ENCODE measurements at regions not wholly inside any gene's neighbourhood (a gene's known extent, or its start where the extent isn't known, plus 50 kb on each side); places are given as distances from the start of the nearest gene placed in this dataset.

DNA sequence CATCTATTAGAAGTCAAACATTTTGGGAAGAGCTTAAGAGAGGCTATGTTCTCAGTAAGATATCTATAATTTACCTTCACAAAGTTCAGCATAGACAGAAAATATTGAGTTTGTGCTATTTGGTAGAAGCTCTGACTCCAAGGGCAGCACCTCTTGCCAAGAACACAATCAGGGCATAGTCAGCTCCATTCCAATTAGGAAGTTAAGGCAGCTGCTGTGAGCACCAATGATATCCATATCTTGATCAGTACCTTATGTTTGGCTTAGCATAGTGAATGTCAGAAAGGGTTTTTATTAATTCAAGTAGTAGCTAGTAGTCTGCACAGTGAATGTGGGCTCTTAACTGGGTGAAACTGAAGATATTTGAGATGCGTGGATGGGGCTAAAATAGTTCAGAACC lies 86.4 kb upstream of the SPRED2 start:
- H3K27ac ChIP-seq = no peak overlapping the region
- no peak for TF ChIP-seq ZFX (IDR thresholded peaks at IDR 0.05; ENCODE audit: borderline replicate concordance)
- TF ChIP-seq, protein P1, sequence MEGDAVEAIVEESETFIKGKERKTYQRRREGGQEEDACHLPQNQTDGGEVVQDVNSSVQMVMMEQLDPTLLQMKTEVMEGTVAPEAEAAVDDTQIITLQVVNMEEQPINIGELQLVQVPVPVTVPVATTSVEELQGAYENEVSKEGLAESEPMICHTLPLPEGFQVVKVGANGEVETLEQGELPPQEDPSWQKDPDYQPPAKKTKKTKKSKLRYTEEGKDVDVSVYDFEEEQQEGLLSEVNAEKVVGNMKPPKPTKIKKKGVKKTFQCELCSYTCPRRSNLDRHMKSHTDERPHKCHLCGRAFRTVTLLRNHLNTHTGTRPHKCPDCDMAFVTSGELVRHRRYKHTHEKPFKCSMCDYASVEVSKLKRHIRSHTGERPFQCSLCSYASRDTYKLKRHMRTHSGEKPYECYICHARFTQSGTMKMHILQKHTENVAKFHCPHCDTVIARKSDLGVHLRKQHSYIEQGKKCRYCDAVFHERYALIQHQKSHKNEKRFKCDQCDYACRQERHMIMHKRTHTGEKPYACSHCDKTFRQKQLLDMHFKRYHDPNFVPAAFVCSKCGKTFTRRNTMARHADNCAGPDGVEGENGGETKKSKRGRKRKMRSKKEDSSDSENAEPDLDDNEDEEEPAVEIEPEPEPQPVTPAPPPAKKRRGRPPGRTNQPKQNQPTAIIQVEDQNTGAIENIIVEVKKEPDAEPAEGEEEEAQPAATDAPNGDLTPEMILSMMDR (IDR thresholded peaks at IDR 0.05) = no peak

DNA sequence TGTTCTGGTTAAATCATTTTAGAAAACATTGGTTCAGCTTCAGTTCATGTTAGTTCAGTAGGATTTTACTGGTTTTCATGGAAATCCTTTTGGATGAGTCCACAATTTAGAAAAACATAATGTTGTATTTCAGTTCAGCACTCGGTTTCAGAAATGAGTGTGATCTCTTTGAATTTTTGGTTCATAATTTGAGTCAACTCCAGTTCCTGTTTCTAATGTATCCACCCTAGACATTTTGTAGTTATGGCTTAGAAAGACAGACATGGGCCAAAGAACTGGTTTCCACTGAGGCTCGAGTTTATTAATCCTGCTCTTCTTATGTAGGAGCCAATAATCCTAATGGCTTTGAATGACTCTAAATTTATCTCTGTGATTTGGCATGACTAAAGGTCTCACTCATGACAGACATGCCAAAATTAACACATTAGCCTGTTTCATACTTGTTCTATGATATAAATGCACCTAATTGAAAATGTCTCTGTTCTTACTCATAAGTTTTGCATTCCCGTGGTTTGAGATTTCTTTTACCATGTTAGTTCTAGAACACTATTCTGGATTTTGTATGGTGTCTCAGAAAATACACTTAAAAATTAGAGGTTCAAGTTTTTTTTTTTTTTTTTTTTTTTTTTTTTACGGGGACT lies 82.3 kb upstream of the SPRED2 start:
- H3K27ac ChIP-seq = no peak overlapping the region
- no peak for TF ChIP-seq ZFX (IDR thresholded peaks at IDR 0.05; ENCODE audit: borderline replicate concordance)
- TF ChIP-seq, protein P1 (IDR thresholded peaks at IDR 0.05) = no peak

DNA sequence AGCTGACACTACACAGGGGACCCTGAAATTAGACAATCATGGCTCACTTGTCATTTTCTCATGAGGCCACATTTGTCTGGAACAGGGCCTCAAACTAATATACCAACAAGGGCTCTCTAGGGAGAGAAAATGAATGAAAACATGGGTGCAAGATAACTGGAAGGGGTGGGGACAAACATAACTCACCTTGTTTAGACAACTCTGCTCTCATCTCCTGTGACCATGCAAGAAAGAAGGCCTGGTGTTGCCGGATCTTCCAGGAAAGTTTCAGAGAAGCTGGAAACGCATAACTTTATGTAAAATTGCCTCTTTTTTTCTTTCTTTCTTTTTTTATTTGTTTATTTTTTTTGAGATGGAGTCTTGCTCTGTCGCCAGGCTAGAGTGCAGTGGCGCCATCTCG lies 80.4 kb upstream of the SPRED2 start:
- no peak overlapping the region for H3K27ac ChIP-seq
- TF ChIP-seq, protein P1 (IDR thresholded peaks at IDR 0.05) = no peak
- no peak for TF ChIP-seq ZFX (IDR thresholded peaks at IDR 0.05; ENCODE audit: borderline replicate concordance)

DNA sequence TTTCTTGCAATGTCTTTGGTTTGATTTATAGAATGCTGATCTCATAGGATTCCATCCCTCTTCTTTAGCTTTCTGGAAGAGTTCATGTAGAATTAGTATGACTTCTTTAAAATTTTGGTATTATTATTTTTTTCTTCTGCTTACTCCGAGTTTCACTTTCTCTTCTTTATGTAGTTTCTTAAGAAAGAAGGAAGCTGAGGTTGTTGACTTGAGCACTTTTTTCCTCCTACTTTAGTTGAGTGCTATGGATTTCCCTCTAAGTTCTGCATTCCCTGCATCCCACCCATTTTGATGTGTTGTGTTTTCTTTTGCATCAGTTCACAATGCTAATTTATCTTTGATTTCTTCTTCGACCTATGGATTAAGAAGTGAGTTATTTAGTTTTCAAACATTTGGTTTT lies 78.9 kb upstream of the SPRED2 start:
- no peak overlapping the region for H3K27ac ChIP-seq
- TF ChIP-seq, protein P1 (IDR thresholded peaks at IDR 0.05) = no peak
- TF ChIP-seq ZFX (IDR thresholded peaks at IDR 0.05; ENCODE audit: borderline replicate concordance) = no peak

DNA sequence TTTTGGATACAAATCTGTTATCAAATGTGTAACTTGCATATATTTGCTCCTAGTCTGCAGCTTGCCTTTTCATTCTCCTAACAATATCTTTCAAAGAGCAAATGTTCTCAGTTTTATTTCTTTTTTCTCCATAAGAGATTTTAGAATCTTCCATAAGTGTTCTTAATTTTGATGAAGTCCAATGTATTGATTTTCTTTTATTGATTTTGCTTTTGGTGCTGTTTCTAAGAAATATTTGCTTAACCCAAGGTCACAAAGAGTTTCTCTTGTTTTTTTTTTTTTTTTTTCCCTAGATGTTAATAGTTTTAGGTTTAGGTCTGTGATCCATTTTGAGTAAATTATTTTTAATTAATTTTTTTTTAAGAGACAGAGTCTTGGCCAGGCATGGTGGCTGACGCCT lies 75.8 kb upstream of the SPRED2 start:
- no peak for TF ChIP-seq ZFX (IDR thresholded peaks at IDR 0.05; ENCODE audit: borderline replicate concordance)
- TF ChIP-seq, protein P1 (IDR thresholded peaks at IDR 0.05) = no peak
- no peak overlapping the region for H3K27ac ChIP-seq

DNA sequence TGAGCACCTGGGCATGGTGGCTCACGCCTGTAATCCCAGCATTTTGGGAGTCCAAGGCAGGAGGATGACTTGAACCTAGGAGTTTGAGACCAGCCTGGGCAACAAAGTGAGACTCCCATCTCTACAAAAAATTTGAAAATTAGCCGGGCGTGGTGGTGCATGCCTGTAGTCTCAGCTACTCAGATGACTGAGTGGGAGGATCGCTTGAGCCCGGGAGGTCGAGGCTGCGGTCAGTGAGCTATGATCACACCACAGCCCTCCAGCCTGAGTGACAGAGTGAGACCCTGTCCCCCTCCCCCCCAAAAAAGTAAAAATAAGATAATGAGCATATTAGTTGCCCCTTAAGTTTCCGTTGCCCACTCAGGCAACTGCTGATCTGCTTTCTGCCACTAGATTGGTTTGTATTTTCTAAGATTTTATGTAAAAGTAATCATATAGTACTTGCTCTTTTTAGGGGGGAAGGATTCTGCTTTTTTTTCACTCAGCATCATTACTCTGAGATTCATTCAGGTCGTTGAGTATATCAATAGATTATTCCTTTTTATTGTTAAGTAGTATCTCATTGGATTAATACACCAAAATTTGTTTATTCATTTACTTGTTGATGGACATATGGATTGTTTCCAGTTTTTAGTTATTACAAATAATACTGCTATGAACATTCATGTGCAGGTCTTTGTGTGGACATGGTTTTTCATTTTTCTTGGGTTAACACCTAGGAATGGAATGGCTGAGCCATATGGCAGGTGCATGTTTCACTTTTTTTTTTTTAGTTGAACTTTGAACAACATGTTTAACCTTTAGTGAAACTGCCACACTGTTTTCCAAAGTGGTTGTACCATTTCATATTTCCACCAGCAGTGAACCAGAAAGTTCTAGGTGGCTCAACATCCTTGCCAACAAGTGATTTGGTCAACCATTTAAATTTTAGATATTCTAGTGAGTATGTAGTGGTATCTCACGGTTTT lies 75.0 kb upstream of the SPRED2 start:
- no peak for TF ChIP-seq ZFX (IDR thresholded peaks at IDR 0.05; ENCODE audit: borderline replicate concordance)
- TF ChIP-seq, protein P1 (IDR thresholded peaks at IDR 0.05) = no peak
- no peak overlapping the region for H3K27ac ChIP-seq
